ENCODE measurements at regions not wholly inside any gene's neighbourhood (a gene's known extent, or its start where the extent isn't known, plus 50 kb on each side); places are given as distances from the start of the nearest gene placed in this dataset.

DNA sequence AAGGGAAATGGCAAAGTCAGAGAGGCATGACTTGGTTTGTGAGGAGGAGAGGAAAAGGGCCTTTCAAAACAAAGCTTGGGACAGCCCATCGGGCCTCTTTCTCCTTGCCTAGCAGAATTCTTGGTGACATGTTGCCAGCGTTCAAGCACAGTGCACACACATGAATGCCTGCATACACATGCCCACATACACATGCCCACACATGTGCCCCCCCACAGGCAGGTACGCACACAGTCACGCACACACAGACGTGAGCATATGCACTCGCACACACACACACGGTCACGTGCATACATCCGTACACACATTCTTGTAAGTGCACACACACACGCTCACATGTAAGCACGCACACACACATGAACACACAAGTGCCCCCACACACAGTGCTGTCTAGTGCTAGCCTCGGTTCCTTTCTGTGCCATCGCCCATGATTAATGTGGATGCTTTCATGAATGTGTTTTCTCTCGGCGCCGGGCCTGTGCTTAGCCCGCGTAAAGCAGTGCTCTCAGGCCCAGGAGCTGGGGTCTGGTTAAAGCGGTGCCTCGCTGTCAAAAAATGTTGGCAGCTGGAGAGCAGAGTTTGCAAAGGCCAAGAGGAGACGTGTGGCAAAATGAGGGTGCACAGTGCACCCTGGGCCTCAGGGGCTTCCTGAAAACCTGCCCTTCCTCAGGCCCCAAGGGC, 328.8 kb upstream of the DIO3 start:
- TF ChIP-seq, protein P1, sequence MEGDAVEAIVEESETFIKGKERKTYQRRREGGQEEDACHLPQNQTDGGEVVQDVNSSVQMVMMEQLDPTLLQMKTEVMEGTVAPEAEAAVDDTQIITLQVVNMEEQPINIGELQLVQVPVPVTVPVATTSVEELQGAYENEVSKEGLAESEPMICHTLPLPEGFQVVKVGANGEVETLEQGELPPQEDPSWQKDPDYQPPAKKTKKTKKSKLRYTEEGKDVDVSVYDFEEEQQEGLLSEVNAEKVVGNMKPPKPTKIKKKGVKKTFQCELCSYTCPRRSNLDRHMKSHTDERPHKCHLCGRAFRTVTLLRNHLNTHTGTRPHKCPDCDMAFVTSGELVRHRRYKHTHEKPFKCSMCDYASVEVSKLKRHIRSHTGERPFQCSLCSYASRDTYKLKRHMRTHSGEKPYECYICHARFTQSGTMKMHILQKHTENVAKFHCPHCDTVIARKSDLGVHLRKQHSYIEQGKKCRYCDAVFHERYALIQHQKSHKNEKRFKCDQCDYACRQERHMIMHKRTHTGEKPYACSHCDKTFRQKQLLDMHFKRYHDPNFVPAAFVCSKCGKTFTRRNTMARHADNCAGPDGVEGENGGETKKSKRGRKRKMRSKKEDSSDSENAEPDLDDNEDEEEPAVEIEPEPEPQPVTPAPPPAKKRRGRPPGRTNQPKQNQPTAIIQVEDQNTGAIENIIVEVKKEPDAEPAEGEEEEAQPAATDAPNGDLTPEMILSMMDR (IDR thresholded peaks at IDR 0.05): no peak
- no peak for TF ChIP-seq ZFX (IDR thresholded peaks at IDR 0.05; ENCODE audit: borderline replicate concordance)

All from 22Rv1 (cell line).